CD14-positive monocyte (primary cell): ENCODE measurements at regions not wholly inside any gene's neighbourhood (a gene's known extent, or its start where the extent isn't known, plus 50 kb on each side); places are given as distances from the start of the nearest gene placed in this dataset.

Experiments
- DNase-seq, 3 donors: peaks; one replicate each; pipeline ENCODE4 v3.0.0-alpha.2; 2011 to 2022
- H2AFZ ChIP-seq: 2 replicates; pipeline ENCODE4 v1.6.0; 2012; ENCODE audit warnings: mild to moderate bottlenecking, low read depth, low read length, inconsistent platforms; ENCODE audit not compliant: insufficient read depth, poor library complexity, severe bottlenecking
- H3K27ac ChIP-seq, 2 donors: 1 replicate in 1 of 2; 2 replicates in 1 of 2; pipeline ENCODE4 v1.5.1; 2012 to 2013; ENCODE audit warnings: low read length in 2 of 2, control low read depth in 1 of 2, inconsistent platforms in 1 of 2, low read depth in 1 of 2, mild to moderate bottlenecking in 1 of 2
- H3K27me3 ChIP-seq, 2 donors: one replicate each; pipeline versions ENCODE4 v1.6.0 to v1.6.1; 2011 to 2013; ENCODE audit warnings: low read length in 2 of 2; ENCODE audit not compliant: control insufficient read depth in 2 of 2, insufficient read depth in 2 of 2
- H3K36me3 ChIP-seq, 2 donors: replicated peaks in 1 of 2; 1 replicate in 1 of 2; 2 replicates in 1 of 2; pipeline versions ENCODE4 v1.5.1 to v1.6.1; 2012 to 2013; ENCODE audit warnings: low read length in 2 of 2, control low read depth in 1 of 2, inconsistent platforms in 1 of 2, mild to moderate bottlenecking in 1 of 2; ENCODE audit not compliant: insufficient read depth in 2 of 2, control insufficient read depth in 1 of 2
- H3K4me1 ChIP-seq, 2 donors: 1 replicate in 1 of 2; 2 replicates in 1 of 2; pipeline versions ENCODE4 v1.5.1 to v1.6.1; 2012 to 2013; ENCODE audit warnings: low read length in 2 of 2, control low read depth in 1 of 2, inconsistent platforms in 1 of 2, mild to moderate bottlenecking in 1 of 2, moderate library complexity in 1 of 2; ENCODE audit not compliant: insufficient read depth in 2 of 2, control insufficient read depth in 1 of 2
- H3K4me2 ChIP-seq: replicated peaks from 2 replicates; pipeline ENCODE3; 2012; ENCODE audit warnings: low read length, moderate library complexity, mild to moderate bottlenecking; ENCODE audit not compliant: poor library complexity, severe bottlenecking; ENCODE audit errors: extremely low read depth
- H3K4me3 ChIP-seq, 3 experiments: fragments of 200-600 bp in 1 of 3; sonication (generic) in 1 of 3; replicated peaks in 1 of 3; 1 replicate in 2 of 3; 2 replicates in 1 of 3; pipeline ENCODE4 v1.5.1; 2011 to 2013; ENCODE audit warnings: low read length in 3 of 3, mild to moderate bottlenecking in 3 of 3, control low read depth in 2 of 3, low read depth in 2 of 3, inconsistent platforms in 1 of 3, moderate library complexity in 1 of 3
- H3K79me2 ChIP-seq: 2 replicates; pipeline ENCODE4 v1.6.0; 2012; ENCODE audit warnings: mild to moderate bottlenecking, control low read depth, inconsistent platforms, low read length, moderate library complexity; ENCODE audit not compliant: insufficient read depth
- H3K9ac ChIP-seq: 2 replicates; pipeline ENCODE4 v1.6.0; 2017; ENCODE audit warnings: low read length, mild to moderate bottlenecking; ENCODE audit not compliant: insufficient read depth, poor library complexity, severe bottlenecking
- H3K9me3 ChIP-seq, 2 donors: replicated peaks in 1 of 2; 1 replicate in 1 of 2; 2 replicates in 1 of 2; pipeline versions ENCODE4 v1.5.1 to v1.6.1; 2012 to 2013; ENCODE audit warnings: low read length in 2 of 2, control low read depth in 1 of 2; ENCODE audit not compliant: control insufficient read depth in 1 of 2, insufficient read depth in 1 of 2
- H4K20me1 ChIP-seq: 2 replicates; pipeline ENCODE4 v1.6.0; 2012; ENCODE audit warnings: mild to moderate bottlenecking, low read length, control low read depth, moderate library complexity; ENCODE audit not compliant: insufficient read depth
- H3K27ac Mint-ChIP-seq, 7 donors: one replicate each; pipeline ENCODE4 v1.8.0; 2020; ENCODE audit warnings: mild to moderate bottlenecking in 7 of 7, mixed read lengths in 7 of 7, moderate library complexity in 6 of 7, inconsistent platforms in 2 of 7
- H3K27me3 Mint-ChIP-seq, 3 donors: one replicate each; pipeline ENCODE4 v1.8.0; 2021 to 2022; ENCODE audit warnings: low read depth in 3 of 3, mild to moderate bottlenecking in 3 of 3, mixed read lengths in 3 of 3, moderate library complexity in 3 of 3, inconsistent platforms in 1 of 3
- H3K36me3 Mint-ChIP-seq, 2 donors: one replicate each; pipeline ENCODE4 v1.8.0; 2020; ENCODE audit warnings: mixed read lengths in 2 of 2, inconsistent platforms in 1 of 2, mild to moderate bottlenecking in 1 of 2
- H3K4me1 Mint-ChIP-seq: one replicate; pipeline ENCODE4 v1.8.0; 2020; ENCODE audit warnings: mild to moderate bottlenecking, mixed read lengths
- H3K4me3 Mint-ChIP-seq, 2 donors: one replicate each; pipeline ENCODE4 v1.8.0; 2020; ENCODE audit warnings: mild to moderate bottlenecking in 2 of 2, mixed read lengths in 2 of 2, moderate library complexity in 1 of 2
- H3K9me3 Mint-ChIP-seq, 7 donors: one replicate each; pipeline ENCODE4 v1.8.0; 2020 to 2022; ENCODE audit warnings: mixed read lengths in 7 of 7, mild to moderate bottlenecking in 6 of 7, moderate library complexity in 6 of 7, inconsistent platforms in 2 of 7
- CTCF ChIP-seq: fragments of 200-600 bp; IDR thresholded peaks from one replicate; pipeline ENCODE4 v1.8.0; 2022; ENCODE audit warnings: antibody characterized with exemption, mild to moderate bottlenecking
- WGBS: methylation state at CpG from one replicate; pipeline ENCODE4 v1.1.5; 2013; ENCODE audit warnings: missing lambda C conversion rate; ENCODE audit not compliant: insufficient coverage; 5-methylcytosine and 5-hydroxymethylcytosine counted together
- intact Hi-C, 2 donors: fragments of 100-400 bp; cut with micrococcal nuclease; formaldehyde crosslinking; loops; one replicate each; pipeline versions ENCODE4 v1.15.0 to v1.15.1; 2023

GRCh38 chr1:94606471-94606870 is 64.9 kb upstream of the F3 start:
- 67% methylated on average over 1 of the region's 4 CpGs for WGBS
- Histone ChIP-seq H3K27ac (no peak overlapping the region), H3K9ac (no peak overlapping the region), H3K79me2 (no peaks in the 10 kb centered on the region), H3K27me3 (no peaks in the 10 kb centered on the region), H3K9me3 (no peaks in the 10 kb centered on the region), H3K4me1 (peaks cover 53 to 54% of the 10 kb centered on the region in 2 donors), H2AFZ (no peak overlapping the region), H3K4me2 (no peak overlapping the region), H3K4me3 (no peak overlapping the region), H4K20me1 (no peaks in the 10 kb centered on the region), H3K36me3 (no peaks in the 10 kb centered on the region)
- H3K36me3 Mint-ChIP-seq: peaks cover 0 to 4% of the 10 kb centered on the region in 2 donors
- no peak overlapping the region for H3K27ac Mint-ChIP-seq
- H3K4me1 Mint-ChIP-seq: peaks cover 54% of the 10 kb centered on the region
- intact Hi-C loops: loop anchor here in 1 of 2 donors (10.0 kb wide), 1 partner anchor 168 kb away; no protein-coding TSS in a partner anchor
- TF ChIP-seq CTCF: no peak
- DNase-seq: peak in 1 of 3 donors; percentile 25
- H3K9me3 Mint-ChIP-seq: peaks cover 0 to 3% (median 0%) of the 10 kb centered on the region in 7 donors
- no peak overlapping the region for H3K4me3 Mint-ChIP-seq
- H3K27me3 Mint-ChIP-seq: peaks cover 13 to 18% (median 18%) of the 10 kb centered on the region in 3 donors

GRCh38 chr1:94603663-94604062 is 62.1 kb upstream of the F3 start:
- H3K79me2 ChIP-seq: no peaks in the 10 kb centered on the region
- no peaks in the 10 kb centered on the region for H3K36me3 ChIP-seq
- Mint-ChIP-seq H3K9me3 (peaks cover 0 to 3% (median 0%) of the 10 kb centered on the region in 7 donors), H3K4me3 (peak overlapping the region in 1 of 2 donors; percentile 69), H3K4me1 (peaks cover 77% of the 10 kb centered on the region), H3K27ac (peak overlapping the region in 1 of 7 donors; percentile 94), H3K27me3 (peaks cover 10 to 17% (median 11%) of the 10 kb centered on the region in 3 donors), H3K36me3 (peaks cover 0 to 10% of the 10 kb centered on the region in 2 donors)
- no peak overlapping the region for H3K9ac ChIP-seq
- no peak for TF ChIP-seq CTCF
- H3K9me3 ChIP-seq: no peaks in the 10 kb centered on the region
- no peak overlapping the region for H2AFZ ChIP-seq
- DNase-seq: no peak
- no peak overlapping the region for H3K27ac ChIP-seq
- H3K4me3 ChIP-seq: no peak overlapping the region
- H3K27me3 ChIP-seq: no peaks in the 10 kb centered on the region
- no peak overlapping the region for H3K4me2 ChIP-seq
- intact Hi-C loops: loop anchor here in 1 of 2 donors (10.0 kb wide), 1 partner anchor 171 kb away; no protein-coding TSS in a partner anchor
- H3K4me1 ChIP-seq: peaks cover 74% of the 10 kb centered on the region in 2 donors
- H4K20me1 ChIP-seq: no peaks in the 10 kb centered on the region
